Immature natural killer cell (primary cell): ENCODE measurements at regions not wholly inside any gene's neighbourhood (a gene's known extent, or its start where the extent isn't known, plus 50 kb on each side); places are given as distances from the start of the nearest gene placed in this dataset.

ENCODE experiments used
- DNase-seq, 3 donors: peaks; one replicate each; pipeline ENCODE4 v3.0.0; 2022; ENCODE audit warnings: mixed read lengths in 1 of 3
- H3K27ac Mint-ChIP-seq, 6 donors: one replicate each; pipeline ENCODE4 v1.8.0; 2020; ENCODE audit warnings: mixed read lengths in 6 of 6, mild to moderate bottlenecking in 5 of 6, inconsistent platforms in 4 of 6, moderate library complexity in 3 of 6
- H3K27me3 Mint-ChIP-seq, 3 donors: one replicate each; pipeline ENCODE4 v1.8.0; 2020 to 2021; ENCODE audit warnings: low read depth in 3 of 3, mild to moderate bottlenecking in 3 of 3, mixed read lengths in 3 of 3, moderate library complexity in 3 of 3, inconsistent platforms in 1 of 3
- H3K36me3 Mint-ChIP-seq, 3 donors: one replicate each; pipeline ENCODE4 v1.8.0; 2020; ENCODE audit warnings: mixed read lengths in 3 of 3, inconsistent platforms in 2 of 3, mild to moderate bottlenecking in 2 of 3
- H3K4me1 Mint-ChIP-seq, 2 donors: one replicate each; pipeline ENCODE4 v1.8.0; 2020; ENCODE audit warnings: inconsistent platforms in 2 of 2, mild to moderate bottlenecking in 2 of 2, mixed read lengths in 2 of 2, moderate library complexity in 1 of 2
- H3K4me3 Mint-ChIP-seq, 5 donors: one replicate each; pipeline ENCODE4 v1.8.0; 2020; ENCODE audit warnings: mild to moderate bottlenecking in 5 of 5, mixed read lengths in 5 of 5, inconsistent platforms in 3 of 5, moderate library complexity in 3 of 5
- H3K9me3 Mint-ChIP-seq, 6 donors: one replicate each; pipeline ENCODE4 v1.8.0; 2020; ENCODE audit warnings: mild to moderate bottlenecking in 6 of 6, mixed read lengths in 6 of 6, inconsistent platforms in 4 of 6, moderate library complexity in 3 of 6

- Mint-ChIP-seq H3K9me3 (peaks cover 4 to 37% (median 9%) of the 10 kb centered on the region in 6 donors), H3K27me3 (peaks cover 0 to 1% (median 0%) of the 10 kb centered on the region in 3 donors), H3K36me3 (no peaks in the 10 kb centered on the region), H3K4me3 (no peak overlapping the region), H3K4me1 (no peaks in the 10 kb centered on the region), H3K27ac (no peak overlapping the region)
- no peak for DNase-seq
Measured at GRCh38 chr6:91761621-91762020, 1174.7 kb upstream of the MAP3K7 start.

DNA sequence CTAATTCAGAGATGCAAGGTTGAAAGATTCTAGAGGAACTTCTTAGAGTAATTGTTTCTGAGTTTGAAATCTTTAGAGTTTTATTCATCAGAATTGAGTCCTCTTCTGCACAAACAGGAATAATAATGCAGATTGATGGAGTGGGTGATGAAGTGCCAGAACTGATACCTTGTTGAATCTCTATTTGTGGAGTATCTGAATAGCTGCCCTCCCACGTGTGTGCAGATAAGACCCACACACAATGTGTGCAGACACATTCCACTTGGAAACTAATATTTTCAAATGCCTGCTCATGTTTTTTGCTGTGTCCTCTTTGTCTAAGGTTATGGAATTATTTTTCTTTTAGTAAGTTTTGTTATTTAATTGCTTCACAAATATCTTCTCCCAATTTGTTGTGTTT is 1167.8 kb upstream of the MAP3K7 start:
- no peaks in the 10 kb centered on the region for H3K27me3 Mint-ChIP-seq
- H3K9me3 Mint-ChIP-seq: peaks cover 2 to 21% (median 10%) of the 10 kb centered on the region in 6 donors
- H3K4me3 Mint-ChIP-seq: no peak overlapping the region
- DNase-seq: no peak
- no peaks in the 10 kb centered on the region for H3K36me3 Mint-ChIP-seq
- no peak overlapping the region for H3K27ac Mint-ChIP-seq
- no peaks in the 10 kb centered on the region for H3K4me1 Mint-ChIP-seq

DNA sequence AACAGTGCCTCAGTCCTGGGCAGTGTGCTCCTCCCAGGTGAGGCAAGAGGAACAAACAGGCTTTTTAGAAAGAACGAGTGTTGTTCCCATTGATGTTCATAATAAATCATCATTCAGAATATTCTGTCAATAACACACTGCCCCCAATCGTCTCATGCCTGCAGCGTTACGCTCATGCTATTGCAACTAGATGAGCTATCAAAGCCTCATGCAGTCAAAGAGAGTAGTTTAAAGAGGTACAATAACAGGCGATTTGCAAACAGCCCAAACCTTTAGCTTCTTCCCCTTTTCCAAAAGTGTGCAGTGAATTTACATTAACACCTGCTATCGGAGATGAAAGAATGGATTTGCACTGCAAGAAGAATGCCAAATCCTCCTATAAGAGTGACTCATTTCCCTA is 1164.7 kb upstream of the MAP3K7 start:
- Mint-ChIP-seq H3K9me3 (peaks cover 0 to 20% (median 7%) of the 10 kb centered on the region in 6 donors), H3K27ac (no peak overlapping the region), H3K36me3 (no peaks in the 10 kb centered on the region), H3K4me1 (no peaks in the 10 kb centered on the region), H3K4me3 (no peak overlapping the region), H3K27me3 (no peaks in the 10 kb centered on the region)
- DNase-seq: no peak

- H3K9me3 Mint-ChIP-seq: peaks cover 0 to 22% (median 7%) of the 10 kb centered on the region in 6 donors
- no peaks in the 10 kb centered on the region for H3K36me3 Mint-ChIP-seq
- H3K4me3 Mint-ChIP-seq: no peak overlapping the region
- no peak overlapping the region for H3K27ac Mint-ChIP-seq
- H3K4me1 Mint-ChIP-seq: no peaks in the 10 kb centered on the region
- H3K27me3 Mint-ChIP-seq: no peaks in the 10 kb centered on the region
- no peak for DNase-seq
Measured at GRCh38 chr6:91744566-91744965, 1157.7 kb upstream of the MAP3K7 start.

DNA sequence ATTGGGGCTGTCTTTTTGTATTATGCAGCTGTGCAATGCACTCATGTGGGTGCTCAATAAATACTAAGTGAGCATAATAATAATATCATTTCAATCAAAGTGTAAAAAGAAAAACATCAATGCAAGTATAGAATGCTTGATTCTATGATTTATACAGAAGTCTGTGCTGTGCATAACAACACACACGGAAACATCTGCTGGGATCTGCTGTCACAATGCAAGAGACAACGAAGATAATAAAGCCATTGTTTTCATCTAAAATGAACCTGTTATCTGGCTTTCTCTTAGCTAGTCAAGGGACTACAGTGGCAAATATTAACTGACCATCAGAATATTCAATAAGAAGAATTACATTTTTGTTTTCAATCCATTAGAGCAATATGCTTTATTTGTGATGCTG is 1156.9 kb upstream of the MAP3K7 start:
- H3K4me3 Mint-ChIP-seq: no peak overlapping the region
- H3K27me3 Mint-ChIP-seq: no peaks in the 10 kb centered on the region
- H3K9me3 Mint-ChIP-seq: peaks cover 0 to 19% (median 7%) of the 10 kb centered on the region in 6 donors
- H3K27ac Mint-ChIP-seq: no peak overlapping the region
- H3K4me1 Mint-ChIP-seq: no peaks in the 10 kb centered on the region
- H3K36me3 Mint-ChIP-seq: no peaks in the 10 kb centered on the region
- DNase-seq: no peak

GRCh38 chr6:91731939-91732338 is 1145.1 kb upstream of the MAP3K7 start:
- no peaks in the 10 kb centered on the region for H3K36me3 Mint-ChIP-seq
- peaks cover 13 to 24% (median 19%) of the 10 kb centered on the region in 6 donors for H3K9me3 Mint-ChIP-seq
- no peaks in the 10 kb centered on the region for H3K4me1 Mint-ChIP-seq
- no peak overlapping the region for H3K27ac Mint-ChIP-seq
- no peak overlapping the region for H3K4me3 Mint-ChIP-seq
- DNase-seq: no peak
- H3K27me3 Mint-ChIP-seq: peaks cover 0 to 2% (median 0%) of the 10 kb centered on the region in 3 donors

GRCh38 chr6:91730710-91731109 is 1143.8 kb upstream of the MAP3K7 start:
- H3K27ac Mint-ChIP-seq: no peak overlapping the region
- peaks cover 0 to 3% (median 0%) of the 10 kb centered on the region in 3 donors for H3K36me3 Mint-ChIP-seq
- H3K4me1 Mint-ChIP-seq: no peaks in the 10 kb centered on the region
- DNase-seq: no peak
- H3K9me3 Mint-ChIP-seq: peaks cover 10 to 23% (median 14%) of the 10 kb centered on the region in 6 donors
- no peak overlapping the region for H3K4me3 Mint-ChIP-seq
- H3K27me3 Mint-ChIP-seq: peaks cover 0 to 2% (median 0%) of the 10 kb centered on the region in 3 donors

DNA sequence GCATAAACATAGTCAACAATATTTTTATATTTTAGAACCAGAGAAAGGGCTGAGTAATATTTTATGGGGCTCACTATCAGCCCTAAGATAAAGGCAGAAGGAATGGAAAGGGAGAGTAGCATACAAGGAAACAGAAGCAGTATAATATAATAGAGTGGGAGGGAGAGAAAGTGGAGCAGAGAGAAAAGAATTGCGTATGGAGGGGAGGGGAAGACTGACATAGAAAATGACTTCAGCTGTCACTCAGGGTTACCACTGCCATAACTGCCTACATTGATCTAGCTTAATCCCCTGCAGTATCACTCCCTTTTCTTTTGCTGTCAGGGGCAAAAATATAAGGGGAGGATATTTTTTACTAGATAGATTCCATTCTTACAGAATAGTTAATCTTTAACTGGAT is 1133.5 kb upstream of the MAP3K7 start:
- Mint-ChIP-seq H3K9me3 (peaks cover 5 to 22% (median 13%) of the 10 kb centered on the region in 6 donors), H3K27ac (no peak overlapping the region), H3K36me3 (no peaks in the 10 kb centered on the region), H3K4me3 (no peak overlapping the region), H3K4me1 (no peaks in the 10 kb centered on the region), H3K27me3 (peaks cover 0 to 2% (median 0%) of the 10 kb centered on the region in 3 donors)
- DNase-seq: no peak

GRCh38 chr6:91719414-91719813 is 1132.5 kb upstream of the MAP3K7 start:
- Mint-ChIP-seq H3K36me3 (no peaks in the 10 kb centered on the region), H3K27ac (no peak overlapping the region), H3K27me3 (peaks cover 0 to 2% (median 0%) of the 10 kb centered on the region in 3 donors), H3K4me3 (no peak overlapping the region), H3K4me1 (no peaks in the 10 kb centered on the region), H3K9me3 (peaks cover 2 to 21% (median 9%) of the 10 kb centered on the region in 6 donors)
- DNase-seq: no peak

- H3K4me3 Mint-ChIP-seq: no peak overlapping the region
- peaks cover 0 to 2% (median 0%) of the 10 kb centered on the region in 3 donors for H3K27me3 Mint-ChIP-seq
- no peak overlapping the region for H3K27ac Mint-ChIP-seq
- no peaks in the 10 kb centered on the region for H3K36me3 Mint-ChIP-seq
- no peak for DNase-seq
- H3K4me1 Mint-ChIP-seq: no peaks in the 10 kb centered on the region
- peaks cover 0 to 16% (median 10%) of the 10 kb centered on the region in 6 donors for H3K9me3 Mint-ChIP-seq
Measured at GRCh38 chr6:91718198-91718597, 1131.3 kb upstream of the MAP3K7 start.

DNA sequence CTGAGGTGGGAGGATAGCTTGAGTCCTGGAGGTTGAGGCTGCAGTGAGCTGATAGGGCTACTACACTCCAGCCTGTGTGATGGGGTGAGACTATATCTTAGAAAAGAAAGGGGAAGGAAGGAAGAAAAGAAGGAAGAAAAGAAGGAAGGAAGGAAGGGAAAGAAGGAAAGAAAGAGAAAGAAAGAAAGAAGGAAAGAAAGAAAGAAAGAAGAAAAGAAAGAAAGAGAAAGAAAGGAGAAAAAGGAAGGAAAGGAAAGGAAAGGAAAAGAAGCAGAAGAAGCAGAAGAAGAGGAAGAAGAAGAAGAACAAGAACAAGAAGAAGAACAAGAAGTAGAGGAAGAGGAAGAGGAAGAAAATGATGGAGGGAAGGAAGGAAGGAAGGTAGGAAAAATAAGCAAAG is 1130.2 kb upstream of the MAP3K7 start:
- H3K36me3 Mint-ChIP-seq: no peaks in the 10 kb centered on the region
- peaks cover 0 to 2% (median 0%) of the 10 kb centered on the region in 3 donors for H3K27me3 Mint-ChIP-seq
- H3K9me3 Mint-ChIP-seq: peaks cover 0 to 16% (median 11%) of the 10 kb centered on the region in 6 donors
- no peaks in the 10 kb centered on the region for H3K4me1 Mint-ChIP-seq
- DNase-seq: no peak
- no peak overlapping the region for H3K27ac Mint-ChIP-seq
- H3K4me3 Mint-ChIP-seq: no peak overlapping the region

GRCh38 chr6:91716361-91716760 is 1129.5 kb upstream of the MAP3K7 start:
- Mint-ChIP-seq H3K27ac (no peak overlapping the region), H3K36me3 (no peaks in the 10 kb centered on the region), H3K9me3 (peaks cover 0 to 16% (median 11%) of the 10 kb centered on the region in 6 donors), H3K4me1 (no peaks in the 10 kb centered on the region), H3K27me3 (peaks cover 0 to 2% (median 0%) of the 10 kb centered on the region in 3 donors), H3K4me3 (no peak overlapping the region)
- DNase-seq: no peak

DNA sequence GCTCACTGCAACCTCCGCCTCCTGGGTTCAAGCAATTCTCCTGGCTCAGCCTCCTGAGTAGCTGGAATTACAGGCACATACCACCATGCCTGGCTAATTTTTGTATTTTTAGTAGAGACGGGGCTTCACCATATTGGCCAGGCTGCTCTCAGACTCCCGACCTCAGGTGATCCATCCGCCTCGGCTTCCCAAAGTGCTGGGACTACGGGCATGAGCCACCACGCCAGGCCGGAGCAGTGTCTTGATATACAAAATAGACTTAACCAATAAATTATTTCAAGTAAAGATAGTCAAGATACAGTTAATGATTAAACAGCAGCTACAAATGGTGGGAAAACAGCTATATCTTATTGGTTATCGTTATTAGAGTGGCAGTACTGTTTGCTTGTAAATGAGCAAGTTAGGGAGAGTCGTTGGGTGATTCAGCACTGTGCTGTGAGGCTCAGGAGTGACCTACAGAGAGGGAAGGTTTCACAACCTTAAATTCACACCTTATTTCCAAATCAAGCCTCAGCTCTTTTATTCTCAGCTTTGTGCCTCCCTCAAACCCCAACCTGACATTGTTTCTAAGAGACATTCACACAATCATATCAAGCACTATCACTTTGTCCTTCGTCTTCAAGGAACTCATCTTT is 1128.4 kb upstream of the MAP3K7 start:
- Mint-ChIP-seq H3K9me3 (peaks cover 0 to 16% (median 11%) of the 10 kb centered on the region in 6 donors), H3K27me3 (peaks cover 0 to 2% (median 0%) of the 10 kb centered on the region in 3 donors), H3K4me1 (no peaks in the 10 kb centered on the region), H3K36me3 (no peaks in the 10 kb centered on the region), H3K27ac (no peak overlapping the region), H3K4me3 (no peak overlapping the region)
- DNase-seq: no peak

DNA sequence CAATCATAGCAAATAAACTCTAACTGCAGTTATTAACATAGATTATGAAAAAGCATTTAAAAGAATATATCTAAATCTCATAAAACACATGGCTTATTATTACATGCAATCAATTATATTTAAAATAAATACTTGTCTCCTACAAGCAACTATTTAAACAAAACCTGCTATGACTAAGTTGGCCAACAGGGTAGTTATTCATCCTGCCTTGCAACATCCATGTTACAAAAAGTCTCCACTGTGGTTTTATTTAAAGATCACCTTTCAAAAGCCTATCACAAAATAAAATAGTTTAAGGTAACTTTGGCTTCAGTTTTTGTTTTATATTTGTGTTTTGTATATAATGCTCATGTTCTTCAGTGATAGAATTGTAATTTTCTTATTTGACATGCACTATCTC is 1127.0 kb upstream of the MAP3K7 start:
- DNase-seq: no peak
- no peaks in the 10 kb centered on the region for H3K36me3 Mint-ChIP-seq
- no peaks in the 10 kb centered on the region for H3K4me1 Mint-ChIP-seq
- peaks cover 0 to 17% (median 9%) of the 10 kb centered on the region in 6 donors for H3K9me3 Mint-ChIP-seq
- no peak overlapping the region for H3K27ac Mint-ChIP-seq
- H3K4me3 Mint-ChIP-seq: no peak overlapping the region
- peaks cover 0 to 2% (median 0%) of the 10 kb centered on the region in 3 donors for H3K27me3 Mint-ChIP-seq

- H3K27me3 Mint-ChIP-seq: no peaks in the 10 kb centered on the region
- H3K27ac Mint-ChIP-seq: no peak overlapping the region
- no peaks in the 10 kb centered on the region for H3K36me3 Mint-ChIP-seq
- peaks cover 0 to 15% (median 7%) of the 10 kb centered on the region in 6 donors for H3K9me3 Mint-ChIP-seq
- no peaks in the 10 kb centered on the region for H3K4me1 Mint-ChIP-seq
- DNase-seq: no peak
- no peak overlapping the region for H3K4me3 Mint-ChIP-seq
Measured at GRCh38 chr6:91711518-91711917, 1124.6 kb upstream of the MAP3K7 start.
